ENCODE measurements at regions not wholly inside any gene's neighbourhood (a gene's known extent, or its start where the extent isn't known, plus 50 kb on each side); places are given as distances from the start of the nearest gene placed in this dataset.
"Not testable (repeated sequence)": the region's sequence is repeated elsewhere in the genome, so short reads cannot be mapped to it uniquely, and the experiment has no call there.

DNA sequence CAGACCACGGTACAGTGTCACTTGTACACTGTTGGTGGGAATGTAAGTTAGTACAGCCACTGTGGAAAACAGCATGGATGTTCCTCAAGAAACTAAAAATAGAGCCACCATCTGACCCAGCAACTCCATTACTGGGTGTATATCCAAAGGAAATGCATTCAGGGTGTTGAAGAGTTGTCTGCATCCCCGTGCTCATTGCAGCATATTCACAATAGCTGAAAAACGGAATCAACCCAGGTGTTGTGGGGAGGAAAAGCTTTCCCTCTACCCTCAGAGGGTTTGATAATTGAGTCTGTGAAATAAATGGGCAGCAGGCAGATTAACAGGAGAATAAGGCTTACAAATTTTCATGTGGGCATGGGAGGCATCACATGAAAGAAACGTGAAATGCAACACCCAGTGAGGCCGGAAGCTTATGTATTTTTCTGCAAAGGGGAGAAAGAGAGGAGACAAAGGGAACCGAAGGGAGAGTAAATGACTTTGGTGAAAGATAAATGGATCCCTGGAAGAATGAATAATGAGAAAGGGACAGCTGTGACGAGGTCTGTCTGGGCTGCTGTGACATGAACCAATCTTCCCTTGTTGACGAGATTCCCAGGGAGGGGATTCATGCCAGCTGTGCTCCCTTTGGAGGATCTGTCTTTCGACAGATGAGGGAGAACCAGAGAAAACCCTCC is 106.2 kb downstream of the KCNJ12 start:
- ChIA-PET POLR2A (no interaction called here), CTCF (no interaction called here)
- DNase-seq (ENCODE audit: unreplicated experiment): no peak
- intact Hi-C loops (cut with micrococcal nuclease): no loop called here
- TF ChIP-seq, protein P1, sequence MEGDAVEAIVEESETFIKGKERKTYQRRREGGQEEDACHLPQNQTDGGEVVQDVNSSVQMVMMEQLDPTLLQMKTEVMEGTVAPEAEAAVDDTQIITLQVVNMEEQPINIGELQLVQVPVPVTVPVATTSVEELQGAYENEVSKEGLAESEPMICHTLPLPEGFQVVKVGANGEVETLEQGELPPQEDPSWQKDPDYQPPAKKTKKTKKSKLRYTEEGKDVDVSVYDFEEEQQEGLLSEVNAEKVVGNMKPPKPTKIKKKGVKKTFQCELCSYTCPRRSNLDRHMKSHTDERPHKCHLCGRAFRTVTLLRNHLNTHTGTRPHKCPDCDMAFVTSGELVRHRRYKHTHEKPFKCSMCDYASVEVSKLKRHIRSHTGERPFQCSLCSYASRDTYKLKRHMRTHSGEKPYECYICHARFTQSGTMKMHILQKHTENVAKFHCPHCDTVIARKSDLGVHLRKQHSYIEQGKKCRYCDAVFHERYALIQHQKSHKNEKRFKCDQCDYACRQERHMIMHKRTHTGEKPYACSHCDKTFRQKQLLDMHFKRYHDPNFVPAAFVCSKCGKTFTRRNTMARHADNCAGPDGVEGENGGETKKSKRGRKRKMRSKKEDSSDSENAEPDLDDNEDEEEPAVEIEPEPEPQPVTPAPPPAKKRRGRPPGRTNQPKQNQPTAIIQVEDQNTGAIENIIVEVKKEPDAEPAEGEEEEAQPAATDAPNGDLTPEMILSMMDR (IDR thresholded peaks at IDR 0.05; ENCODE audit: unreplicated experiment): no peak
- no peaks in the 10 kb centered on the region for H3K4me1 Mint-ChIP-seq (ENCODE audit: insufficient read depth, unreplicated experiment)
- no peak overlapping the region for H3K4me3 Mint-ChIP-seq (ENCODE audit: unreplicated experiment)
- peaks cover 99% of the 10 kb centered on the region for H3K27me3 Mint-ChIP-seq (ENCODE audit: insufficient read depth, unreplicated experiment)
- H3K36me3 Mint-ChIP-seq (ENCODE audit: insufficient read depth, unreplicated experiment): no peaks in the 10 kb centered on the region
- H3K9me3 Mint-ChIP-seq (ENCODE audit: unreplicated experiment): no peaks in the 10 kb centered on the region
- no peak overlapping the region for H3K27ac Mint-ChIP-seq (ENCODE audit: low read depth, unreplicated experiment)
- BruUV-seq (replicated peaks): no TSS peak

DNA sequence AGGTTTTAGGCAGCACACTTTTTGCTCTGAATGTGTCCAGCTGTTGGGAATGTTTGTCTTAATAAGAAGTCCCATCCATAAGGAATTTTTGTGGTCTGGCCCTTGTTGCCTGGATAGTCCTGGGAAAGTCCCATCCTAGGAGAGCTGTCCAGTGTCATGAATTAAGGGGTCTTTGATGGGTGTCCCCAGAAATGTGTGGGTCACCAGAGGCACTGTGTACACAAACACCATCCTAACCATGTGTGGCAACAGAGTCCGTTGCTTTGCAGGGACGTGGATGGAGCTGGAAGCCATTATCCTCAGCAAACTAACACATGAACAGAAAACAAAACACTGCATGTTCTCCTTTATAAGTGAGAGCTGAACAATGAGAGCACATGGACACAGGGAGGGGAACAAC is 111.9 kb downstream of the KCNJ12 start:
- POLR2A ChIA-PET; H3K4me1 Mint-ChIP-seq (ENCODE audit: insufficient read depth, unreplicated experiment); H3K27ac Mint-ChIP-seq (ENCODE audit: low read depth, unreplicated experiment); H3K36me3 Mint-ChIP-seq (ENCODE audit: insufficient read depth, unreplicated experiment); H3K9me3 Mint-ChIP-seq (ENCODE audit: unreplicated experiment); intact Hi-C loops (cut with micrococcal nuclease); BruUV-seq (replicated peaks); H3K4me3 Mint-ChIP-seq (ENCODE audit: unreplicated experiment); DNase-seq (ENCODE audit: unreplicated experiment): not testable (repeated sequence)
- peaks cover 53% of the 10 kb centered on the region for H3K27me3 Mint-ChIP-seq (ENCODE audit: insufficient read depth, unreplicated experiment)
- CTCF ChIA-PET: interaction anchor here (1.0 kb wide), 1 partner anchor 31 kb away, joined by 7 read pairs; no protein-coding TSS in a partner anchor

DNA sequence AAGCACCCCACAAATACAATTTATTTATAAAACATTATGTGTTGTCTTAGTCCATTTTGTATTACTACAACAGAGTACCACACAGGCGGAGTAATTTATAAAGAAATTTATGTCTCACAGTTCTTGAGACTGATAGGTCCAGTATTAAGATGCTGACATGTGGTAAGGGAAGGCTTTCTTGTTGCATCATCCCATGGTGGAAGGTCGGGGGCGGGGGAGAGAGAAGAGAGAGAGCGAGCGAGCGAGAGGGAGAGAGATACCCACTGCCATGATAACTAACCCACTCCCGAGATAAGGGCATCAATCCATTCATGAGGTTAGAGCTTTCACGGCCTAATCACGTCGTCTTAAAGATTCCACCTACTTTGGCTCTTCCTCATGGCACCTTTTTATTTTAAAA is 117.8 kb downstream of the KCNJ12 start:
- TF ChIP-seq, protein P1 (IDR thresholded peaks at IDR 0.05; ENCODE audit: unreplicated experiment): no peak
- Mint-ChIP-seq H3K36me3 (ENCODE audit: insufficient read depth, unreplicated experiment) (no peaks in the 10 kb centered on the region), H3K27ac (ENCODE audit: low read depth, unreplicated experiment) (no peak overlapping the region), H3K9me3 (ENCODE audit: unreplicated experiment) (no peaks in the 10 kb centered on the region), H3K4me1 (ENCODE audit: insufficient read depth, unreplicated experiment) (no peaks in the 10 kb centered on the region), H3K27me3 (ENCODE audit: insufficient read depth, unreplicated experiment) (peaks cover 17% of the 10 kb centered on the region), H3K4me3 (ENCODE audit: unreplicated experiment) (no peak overlapping the region)
- intact Hi-C loops (cut with micrococcal nuclease): no loop called here
- no peak for DNase-seq (ENCODE audit: unreplicated experiment)
- POLR2A ChIA-PET: no interaction called here
- CTCF ChIA-PET: interaction anchor here (0.7 kb wide), 1 partner anchor 206 kb away, joined by 4 read pairs; no protein-coding TSS in a partner anchor
- no TSS peak for BruUV-seq (replicated peaks)

DNA sequence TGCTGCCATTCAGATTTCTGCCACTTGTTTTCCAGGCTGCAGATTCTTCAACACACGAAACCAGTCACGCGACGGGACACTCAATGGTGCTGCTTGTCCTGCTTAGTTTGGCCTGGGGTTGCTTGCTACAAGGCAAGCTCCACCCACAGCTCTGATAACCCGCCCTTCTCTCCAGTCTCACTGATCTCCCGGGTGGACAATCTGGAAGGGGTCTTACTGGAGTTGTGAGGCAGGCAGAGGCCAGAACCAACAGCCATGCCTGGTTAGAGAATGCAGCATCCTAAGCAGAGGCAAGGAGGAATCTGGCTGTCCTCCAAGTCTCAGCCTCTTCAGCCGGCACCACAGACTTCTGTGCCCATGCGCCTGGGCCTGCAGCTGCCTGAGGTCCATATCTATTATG is 119.1 kb downstream of the KCNJ12 start:
- Mint-ChIP-seq H3K4me3 (ENCODE audit: unreplicated experiment) (no peak overlapping the region), H3K27me3 (ENCODE audit: insufficient read depth, unreplicated experiment) (peaks cover 17% of the 10 kb centered on the region), H3K36me3 (ENCODE audit: insufficient read depth, unreplicated experiment) (no peaks in the 10 kb centered on the region), H3K9me3 (ENCODE audit: unreplicated experiment) (no peaks in the 10 kb centered on the region), H3K4me1 (ENCODE audit: insufficient read depth, unreplicated experiment) (no peaks in the 10 kb centered on the region), H3K27ac (ENCODE audit: low read depth, unreplicated experiment) (no peak overlapping the region)
- intact Hi-C loops (cut with micrococcal nuclease): no loop called here
- DNase-seq (ENCODE audit: unreplicated experiment): no peak
- no TSS peak for BruUV-seq (replicated peaks)
- CTCF ChIA-PET: no interaction called here
- POLR2A ChIA-PET: no interaction called here
- TF ChIP-seq, protein P1 (IDR thresholded peaks at IDR 0.05; ENCODE audit: unreplicated experiment): no peak
